Renal cortical epithelial cell (primary cell): ENCODE measurements at regions not wholly inside any gene's neighbourhood (a gene's known extent, or its start where the extent isn't known, plus 50 kb on each side); places are given as distances from the start of the nearest gene placed in this dataset.

Source experiments
- DNase-seq: peaks from one replicate; pipeline ENCODE4 v3.0.0-alpha.2; 2011; ENCODE audit warnings: low read depth

GRCh38 chr4:160831165-160831922, 1332.5 kb downstream of the FSTL5 start:
- DNase-seq = peak; percentile 53

GRCh38 chr4:160835789-160836188, 1328.0 kb downstream of the FSTL5 start:
- peak; percentile 83 for DNase-seq

- DNase-seq = peak; percentile 16
Measured at GRCh38 chr4:160836431-160836830, 1327.4 kb downstream of the FSTL5 start.

GRCh38 chr4:160846121-160846520, 1317.7 kb downstream of the FSTL5 start:
- no peak for DNase-seq

GRCh38 chr4:160847228-160847627, 1316.6 kb downstream of the FSTL5 start:
- no peak for DNase-seq

- DNase-seq = no peak
Measured at GRCh38 chr4:160848489-160848888, 1315.3 kb downstream of the FSTL5 start.

- DNase-seq = peak; percentile 67
Measured at GRCh38 chr4:160848901-160849760, 1314.7 kb downstream of the FSTL5 start.

GRCh38 chr4:160864253-160864652, 1299.5 kb downstream of the FSTL5 start:
- DNase-seq = no peak

- no peak for DNase-seq
Measured at GRCh38 chr4:160869899-160870298, 1293.9 kb downstream of the FSTL5 start.

GRCh38 chr4:160872491-160872890, 1291.3 kb downstream of the FSTL5 start:
- DNase-seq = no peak

GRCh38 chr4:160877087-160877790, 1286.6 kb downstream of the FSTL5 start:
- DNase-seq = peak; percentile 34

GRCh38 chr4:160880180-160880579, 1283.6 kb downstream of the FSTL5 start:
- no peak for DNase-seq

- no peak for DNase-seq
Measured at GRCh38 chr4:160887668-160888067, 1276.1 kb downstream of the FSTL5 start.

- DNase-seq = no peak
Measured at GRCh38 chr4:160894128-160894527, 1269.7 kb downstream of the FSTL5 start.

- DNase-seq = no peak
Measured at GRCh38 chr4:160894809-160895208, 1269.0 kb downstream of the FSTL5 start.

- no peak for DNase-seq
Measured at GRCh38 chr4:160927311-160927710, 1236.5 kb downstream of the FSTL5 start.

- peak; percentile 38 for DNase-seq
Measured at GRCh38 chr4:160928482-160928881, 1235.3 kb downstream of the FSTL5 start.

- DNase-seq = no peak
Measured at GRCh38 chr4:160947653-160948052, 1216.1 kb downstream of the FSTL5 start.

- DNase-seq = no peak
Measured at GRCh38 chr4:160956875-160957274, 1206.9 kb downstream of the FSTL5 start.

GRCh38 chr4:160969925-160970324, 1193.9 kb downstream of the FSTL5 start:
- no peak for DNase-seq

- DNase-seq = no peak
Measured at GRCh38 chr4:160980091-160980490, 1183.7 kb downstream of the FSTL5 start.

- no peak for DNase-seq
Measured at GRCh38 chr4:160981083-160981482, 1182.7 kb downstream of the FSTL5 start.
